HCT116 (cell line): ENCODE measurements at regions not wholly inside any gene's neighbourhood (a gene's known extent, or its start where the extent isn't known, plus 50 kb on each side); places are given as distances from the start of the nearest gene placed in this dataset.

Experiments
- ATAC-seq: fragments of 200-7000 bp; cut with Tn5 transposase; 2 replicates; pipeline ENCODE4 v1.9.1; 2020; ENCODE audit warnings: mild to moderate bottlenecking, moderate library complexity
- BruUV-seq: library from RNA; stranded (reverse); fragments of 400-500 nt; replicated peaks from 2 replicates; lab custom pipeline; 2021; lab: Mats Ljungman, UMichigan
- CTCF ChIA-PET: fragments of 300-600 bp; sonication (Branson Sonifier 250); formaldehyde crosslinking; loops from one replicate; lab custom pipeline; 2021; ENCODE audit warnings: antibody characterized with exemption; lab: Charles Lee
- POLR2A ChIA-PET: fragments of 300-600, 350-600 bp; sonication (Branson Sonifier 250); formaldehyde crosslinking; loops from one replicate; lab custom pipeline; 2021; ENCODE audit warnings: antibody characterized with exemption; lab: Charles Lee
- RAD21 ChIA-PET, 2 experiments: fragments of 300-600 bp; sonication (Branson Sonifier 250); formaldehyde crosslinking; loops; one replicate each; lab custom pipeline; 2023; ENCODE audit warnings: low total read pairs in 2 of 2; ENCODE audit not compliant: uncharacterized antibody in 2 of 2, unreplicated experiment in 2 of 2, low non-redundant PET in 1 of 2; lab: Charles Lee
- DNase-seq: peaks from one replicate; pipeline ENCODE4 v3.0.0-alpha.2; 2010; ENCODE audit warnings: low read depth, low spot score
- H2AFZ ChIP-seq: fragments of 200-600 bp; shearing (Covaris generic), sonication (generic); 2 replicates; pipeline ENCODE4 v1.6.1; 2017; ENCODE audit warnings: low read depth, mixed run types, mixed read lengths, antibody characterized with exemption, low read length; ENCODE audit not compliant: poor library complexity, severe bottlenecking
- H3K27ac ChIP-seq: 2 replicates; pipeline ENCODE4 v1.5.1; 2012; ENCODE audit warnings: low read depth, low read length
- H3K27me3 ChIP-seq: fragments of 200-600 bp; sonication (generic); 2 replicates; pipeline ENCODE4 v1.6.1; 2016; ENCODE audit warnings: mixed run types, low read length, mixed read lengths; ENCODE audit not compliant: insufficient read depth
- H3K36me3 ChIP-seq, 2 experiments: fragments of 200-500 bp in 1 of 2; fragments of 200-600 bp in 1 of 2; sonication (Bioruptor generic) in 1 of 2; sonication (generic) in 1 of 2; 2 replicates each; pipeline versions ENCODE4 v1.5.1 to v1.6.1; 2014 to 2016; ENCODE audit warnings: low read length in 2 of 2, inconsistent platforms in 1 of 2, mixed read lengths in 1 of 2, mixed run types in 1 of 2; ENCODE audit not compliant: insufficient read depth in 2 of 2, control insufficient read depth in 1 of 2
- H3K4me1 ChIP-seq, 2 experiments: fragments of 200-600 bp in 1 of 2; sonication (generic) in 1 of 2; 2 replicates each; pipeline versions ENCODE4 v1.5.1 to v1.6.1; 2012 to 2017; ENCODE audit warnings: low read length in 2 of 2, inconsistent platforms in 1 of 2, mild to moderate bottlenecking in 1 of 2, mixed read lengths in 1 of 2, mixed run types in 1 of 2, moderate library complexity in 1 of 2; ENCODE audit not compliant: insufficient read depth in 2 of 2, control insufficient read depth in 1 of 2
- H3K4me2 ChIP-seq: fragments of 200-600 bp; sonication (generic); 2 replicates; pipeline ENCODE4 v1.6.1; 2017; ENCODE audit warnings: mixed run types, low read length, mixed read lengths
- H3K4me3 ChIP-seq, 2 experiments: fragments of 200-600 bp in 1 of 2; sonication (generic) in 1 of 2; replicated peaks in 1 of 2; 2 replicates each; pipeline ENCODE4 v1.5.1; 2011 to 2016; ENCODE audit warnings: low read length in 2 of 2, control low read depth in 1 of 2, low read depth in 1 of 2, mild to moderate bottlenecking in 1 of 2, mixed read lengths in 1 of 2, mixed run types in 1 of 2
- H3K79me2 ChIP-seq: fragments of 200-600 bp; sonication (generic); 2 replicates; pipeline ENCODE4 v1.6.1; 2017; ENCODE audit warnings: mild to moderate bottlenecking, mixed run types, low read length, moderate library complexity, mixed read lengths; ENCODE audit not compliant: insufficient read depth
- H3K9ac ChIP-seq: fragments of 200-600 bp; sonication (generic); 2 replicates; pipeline ENCODE4 v1.6.1; 2016; ENCODE audit warnings: low read length, mixed read lengths
- H3K9me2 ChIP-seq: fragments of 200-600 bp; sonication (generic), shearing (Covaris generic); 2 replicates; pipeline ENCODE4 v1.6.1; 2017; ENCODE audit warnings: mixed run types, mild to moderate bottlenecking, moderate library complexity; ENCODE audit not compliant: insufficient read depth
- H3K9me3 ChIP-seq, 2 experiments: fragments of 200-500 bp in 1 of 2; fragments of 200-600 bp in 1 of 2; sonication (Bioruptor generic) in 1 of 2; sonication (generic) in 1 of 2; 2 replicates each; pipeline ENCODE4 v1.6.1; 2014 to 2017; ENCODE audit warnings: low read length in 2 of 2, mixed read lengths in 2 of 2, inconsistent platforms in 1 of 2, low read depth in 1 of 2, mild to moderate bottlenecking in 1 of 2, mixed run types in 1 of 2, moderate library complexity in 1 of 2; ENCODE audit not compliant: control insufficient read depth in 1 of 2, insufficient read depth in 1 of 2
- H4K20me1 ChIP-seq: fragments of 200-600 bp; sonication (generic), shearing (Covaris generic); 2 replicates; pipeline ENCODE4 v1.6.1; 2017; ENCODE audit warnings: mixed run types, mild to moderate bottlenecking, moderate library complexity; ENCODE audit not compliant: insufficient read depth
- ATF3 ChIP-seq: IDR thresholded peaks from 2 replicates; pipeline ENCODE4 v1.6.1; 2012
- CBX3 ChIP-seq: IDR thresholded peaks from 2 replicates; pipeline ENCODE4 v1.6.1; 2012; ENCODE audit warnings: low read depth
- CEBPB ChIP-seq: IDR thresholded peaks from 2 replicates; pipeline ENCODE4 v1.6.1; 2012; ENCODE audit warnings: low read depth
- EGR1 ChIP-seq: IDR thresholded peaks from 2 replicates; pipeline ENCODE4 v1.6.1; 2012; ENCODE audit warnings: low read depth
- ELF1 ChIP-seq: IDR thresholded peaks from 2 replicates; pipeline ENCODE4 v1.6.1; 2012; ENCODE audit warnings: low read depth, borderline replicate concordance
- EZH2 ChIP-seq: fragments of 200-600 bp; sonication (generic); IDR thresholded peaks from 2 replicates; pipeline ENCODE4 v1.6.1; 2017; ENCODE audit warnings: antibody characterized with exemption, mixed run types
- EZH2phosphoT487 ChIP-seq: fragments of 200-600 bp; IDR thresholded peaks from 2 replicates; pipeline ENCODE4 v1.6.1; 2018; ENCODE audit warnings: antibody characterized with exemption, borderline replicate concordance
- FOSL1 ChIP-seq: IDR thresholded peaks from 2 replicates; pipeline ENCODE4 v1.6.1; 2012; ENCODE audit warnings: low read depth
- JUND ChIP-seq: IDR thresholded peaks from 2 replicates; pipeline ENCODE4 v1.6.1; 2012
- MAX ChIP-seq: IDR thresholded peaks from 2 replicates; pipeline ENCODE4 v1.6.1; 2012
- POLR2A ChIP-seq: IDR thresholded peaks from 2 replicates; pipeline ENCODE4 v1.7.0; 2011; ENCODE audit warnings: borderline replicate concordance; ENCODE audit not compliant: insufficient read depth, insufficient read length; ENCODE audit errors: extremely low read depth
- POLR2AphosphoS5 ChIP-seq: IDR thresholded peaks from 2 replicates; pipeline ENCODE4 v1.6.1; 2011; ENCODE audit warnings: mild to moderate bottlenecking, low read depth, low read length, moderate library complexity
- REST ChIP-seq: IDR thresholded peaks from 2 replicates; pipeline ENCODE4 v1.6.1; 2012; ENCODE audit warnings: low read depth
- SIN3A ChIP-seq: IDR thresholded peaks from 2 replicates; pipeline ENCODE4 v1.6.1; 2012; ENCODE audit warnings: low read depth
- SRF ChIP-seq: IDR thresholded peaks from 2 replicates; pipeline ENCODE4 v1.6.1; 2012; ENCODE audit warnings: low read depth
- TCF7L2 ChIP-seq: IDR thresholded peaks from 2 replicates; pipeline ENCODE4 v1.7.0; 2011; ENCODE audit warnings: borderline replicate concordance, inconsistent platforms; ENCODE audit not compliant: insufficient read depth, insufficient read length; ENCODE audit errors: extremely low read depth
- YY1 ChIP-seq: IDR thresholded peaks from 2 replicates; pipeline ENCODE4 v1.6.1; 2011; ENCODE audit warnings: low read length, low read depth, moderate library complexity, mild to moderate bottlenecking; ENCODE audit not compliant: insufficient replicate concordance; ENCODE audit errors: extremely low read depth
- ZBTB33 ChIP-seq: IDR thresholded peaks from 2 replicates; pipeline ENCODE4 v1.6.1; 2011; ENCODE audit warnings: mild to moderate bottlenecking, low read length, moderate library complexity; ENCODE audit not compliant: insufficient replicate concordance; ENCODE audit errors: extremely low read depth
- ZNF274 ChIP-seq: fragments of 200-500 bp; sonication (Bioruptor generic); IDR thresholded peaks from 2 replicates; pipeline ENCODE4 v1.6.1; 2014; ENCODE audit warnings: mild to moderate bottlenecking, low read depth, low read length, inconsistent platforms
- intact Hi-C: fragments of 100-400 bp; cut with micrococcal nuclease; formaldehyde crosslinking; loops from 2 replicates; pipeline ENCODE4 v1.10.0; 2022

- Histone ChIP-seq H3K4me3 (no peak overlapping the region), H3K27me3 (no peaks in the 10 kb centered on the region), H3K36me3 (no peaks in the 10 kb centered on the region), H3K9me2 (no peaks in the 10 kb centered on the region), H3K4me1 (no peaks in the 10 kb centered on the region), H2AFZ (no peak overlapping the region), H4K20me1 (no peaks in the 10 kb centered on the region), H3K9me3 (no peaks in the 10 kb centered on the region), H3K79me2 (no peaks in the 10 kb centered on the region), H3K4me2 (no peak overlapping the region), H3K27ac (no peak overlapping the region), H3K9ac (no peak overlapping the region)
- intact Hi-C loops: no loop called here
- TF ChIP-seq JUND: no peak
- no peak for TF ChIP-seq CEBPB
- TF ChIP-seq ATF3: no peak
- TF ChIP-seq ELF1: no peak
- no peak for TF ChIP-seq EZH2phosphoT487
- TF ChIP-seq YY1: no peak
- no peak for TF ChIP-seq SRF
- TF ChIP-seq MAX: no peak
- TF ChIP-seq FOSL1: no peak
- no peak for TF ChIP-seq SIN3A
- no peak for TF ChIP-seq POLR2A
- TF ChIP-seq ZNF274: no peak
- TF ChIP-seq CBX3: no peak
- no peak for TF ChIP-seq REST
- no peak for TF ChIP-seq TCF7L2
- TF ChIP-seq ZBTB33: no peak
- TF ChIP-seq EGR1: no peak
- no peak for TF ChIP-seq EZH2
- no peak for TF ChIP-seq POLR2AphosphoS5
- ATAC-seq (no peak), DNase-seq (no peak)
- BruUV-seq: no TSS peak
- POLR2A ChIA-PET: no interaction called here
- CTCF ChIA-PET: no interaction called here
- RAD21 ChIA-PET: no interaction called here
Measured at GRCh38 chr4:144851948-144852347, 206.0 kb downstream of the HHIP start.
